Right ventricle myocardium inferior (tissue), 1 donor: ENCODE measurements at regions not wholly inside any gene's neighbourhood (a gene's known extent, or its start where the extent isn't known, plus 50 kb on each side); places are given as distances from the start of the nearest gene placed in this dataset.
"Not testable (repeated sequence)": the region's sequence is repeated elsewhere in the genome, so short reads cannot be mapped to it uniquely, and the experiment has no call there.

Experiments used
- ATAC-seq: fragments of 200-7000 bp; cut with Tn5 transposase; one replicate; pipeline ENCODE4 v1.9.1; 2020; ENCODE audit warnings: mild to moderate bottlenecking, moderate library complexity
- DNase-seq: peaks from one replicate; pipeline ENCODE4 v3.0.0; 2021; ENCODE audit errors: missing footprints
- intact Hi-C: fragments of 100-400 bp; cut with DNase I; formaldehyde crosslinking; loops from one replicate; pipeline ENCODE4 v1.11.0; 2022
- donor health status: DM: no; HTN: yes; CAD: no; lungs with severe emphysema.

GRCh38 chr7:91690541-91691070, 189.9 kb downstream of the MTERF1 start:
- intact Hi-C loops, result no loop called here
- DNase-seq (no peak), ATAC-seq (no peak)

GRCh38 chr7:91691865-91692264, 188.6 kb downstream of the MTERF1 start:
- ATAC-seq (no peak), DNase-seq (no peak)
- intact Hi-C loops, result no loop called here

DNA sequence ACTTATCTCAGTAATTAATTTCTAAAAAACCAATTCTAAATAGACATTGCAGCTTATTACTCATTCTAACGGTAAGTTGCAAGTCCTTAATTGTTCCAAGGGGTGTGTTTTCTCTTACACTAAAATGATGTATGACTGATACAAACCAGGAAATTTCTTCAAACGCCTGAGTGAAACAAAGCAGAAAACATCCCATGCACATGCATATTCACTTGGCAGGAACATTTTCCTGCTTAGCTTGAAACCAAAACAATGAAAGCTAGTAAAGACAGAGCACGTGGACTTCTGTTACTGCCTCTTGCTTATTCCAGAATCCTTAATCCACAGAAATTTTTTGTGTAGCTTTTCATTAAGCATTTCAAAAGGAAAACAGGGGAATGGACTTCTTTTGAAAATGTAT, 187.7 kb downstream of the MTERF1 start:
- intact Hi-C loops, result no loop called here
- no peak for ATAC-seq
- no peak for DNase-seq

GRCh38 chr7:91694351-91694841, 186.1 kb downstream of the MTERF1 start:
- ATAC-seq, result no peak
- intact Hi-C loops, result no loop called here
- no peak for DNase-seq

DNA sequence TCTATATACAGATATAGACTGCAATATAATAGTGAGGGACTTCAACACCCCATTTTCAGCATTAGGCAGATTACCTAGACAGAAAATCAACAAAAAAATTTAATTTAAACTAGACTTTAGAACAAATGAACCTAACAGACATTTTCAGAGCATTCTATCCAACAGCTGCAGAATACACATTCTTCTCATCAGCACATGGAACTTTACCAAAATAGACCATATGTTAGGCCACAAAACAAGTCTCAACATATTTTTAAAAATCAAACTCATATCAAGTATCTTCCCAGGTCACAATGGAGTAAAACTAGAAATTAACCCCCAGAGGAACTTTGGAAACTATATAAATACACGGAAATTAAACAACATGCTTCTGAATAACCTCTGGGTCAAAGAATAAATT, 169.6 kb downstream of the MTERF1 start:
- no peak for DNase-seq
- intact Hi-C loops, result no loop called here
- ATAC-seq, result no peak

GRCh38 chr7:91713669-91714068, 166.8 kb downstream of the MTERF1 start:
- intact Hi-C loops, result no loop called here
- ATAC-seq (no peak), DNase-seq (no peak)

DNA sequence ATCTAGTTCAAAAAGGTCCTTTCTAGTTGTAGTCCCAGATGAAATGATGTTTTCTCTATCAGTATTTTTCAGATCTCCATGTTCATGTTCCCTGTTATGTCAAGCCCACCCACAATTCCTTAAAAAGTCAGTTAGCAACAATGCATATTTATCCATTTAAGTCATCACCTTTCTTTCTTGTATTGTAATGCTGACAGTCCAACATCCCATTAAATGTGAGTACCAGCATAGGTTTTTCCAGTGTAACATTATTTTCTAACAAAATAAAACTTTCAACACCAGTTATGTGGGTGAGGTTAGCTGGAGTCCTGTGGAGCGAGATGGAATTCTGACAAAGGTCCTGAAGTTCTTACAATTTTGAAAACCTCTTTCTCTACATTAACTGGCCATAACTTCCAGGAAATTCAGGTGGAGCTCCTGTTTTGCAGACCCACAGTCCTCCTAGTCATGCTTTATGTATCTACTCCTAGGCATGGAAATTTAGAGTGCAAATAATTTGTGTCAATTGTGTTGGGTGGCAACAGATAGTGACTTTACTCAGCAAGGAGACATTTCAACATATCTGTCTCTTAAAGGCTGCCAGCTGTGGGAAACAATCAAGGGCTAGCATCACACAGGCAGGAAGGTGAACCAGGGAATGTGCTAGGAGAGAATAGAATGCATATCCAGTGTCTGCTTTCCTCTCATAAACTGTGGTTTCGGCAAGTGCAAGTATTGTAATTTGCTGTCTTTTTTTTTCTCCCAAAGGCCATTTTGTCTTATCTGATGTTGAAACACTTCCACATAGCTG, 162.6 kb downstream of the MTERF1 start:
- intact Hi-C loops, result no loop called here
- no peak for ATAC-seq
- no peak for DNase-seq

GRCh38 chr7:91719008-91719407, 161.5 kb downstream of the MTERF1 start:
- ATAC-seq (no peak), DNase-seq (no peak)
- intact Hi-C loops, result no loop called here

DNA sequence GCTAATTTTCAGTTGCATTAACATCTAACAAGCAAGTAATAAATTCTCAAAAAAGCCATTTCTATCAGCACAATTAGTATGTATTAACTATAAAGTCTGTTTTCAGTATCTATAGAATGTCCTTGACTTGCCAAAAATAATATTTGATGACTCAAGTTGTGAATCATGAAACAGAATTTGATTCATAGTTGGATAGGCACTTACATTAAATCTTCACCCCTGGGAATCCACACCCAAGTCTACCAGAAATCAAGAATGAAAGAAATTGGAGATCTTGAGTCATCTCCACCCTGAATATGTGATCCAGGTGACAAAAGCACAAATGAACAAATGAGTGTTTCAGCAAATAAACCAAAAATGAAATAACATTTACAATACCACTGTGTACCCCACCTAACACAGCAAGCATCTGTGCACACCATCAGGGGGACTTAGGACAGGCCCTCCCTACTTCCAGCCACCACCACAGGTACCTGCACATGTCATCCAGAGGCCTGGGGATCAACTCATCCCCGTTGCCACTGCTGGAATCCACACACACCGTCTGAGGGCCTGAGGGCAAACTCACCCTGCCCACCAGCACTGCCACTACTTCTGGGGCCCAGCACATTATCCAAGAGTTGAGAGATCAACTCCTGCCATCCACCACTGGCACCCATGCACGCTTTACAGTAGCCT, 160.1 kb downstream of the MTERF1 start:
- DNase-seq, result no peak
- intact Hi-C loops, result no loop called here
- no peak for ATAC-seq

- ATAC-seq, result no peak
- no peak for DNase-seq
- intact Hi-C loops, result no loop called here
Observed at GRCh38 chr7:91722831-91723230, 157.7 kb downstream of the MTERF1 start.

- intact Hi-C loops, DNase-seq, ATAC-seq: not testable (repeated sequence)
Observed at GRCh38 chr7:91729046-91729445, 151.5 kb downstream of the MTERF1 start.

GRCh38 chr7:91731976-91732375, 148.5 kb downstream of the MTERF1 start:
- DNase-seq (no peak), ATAC-seq (no peak)
- intact Hi-C loops, result no loop called here

DNA sequence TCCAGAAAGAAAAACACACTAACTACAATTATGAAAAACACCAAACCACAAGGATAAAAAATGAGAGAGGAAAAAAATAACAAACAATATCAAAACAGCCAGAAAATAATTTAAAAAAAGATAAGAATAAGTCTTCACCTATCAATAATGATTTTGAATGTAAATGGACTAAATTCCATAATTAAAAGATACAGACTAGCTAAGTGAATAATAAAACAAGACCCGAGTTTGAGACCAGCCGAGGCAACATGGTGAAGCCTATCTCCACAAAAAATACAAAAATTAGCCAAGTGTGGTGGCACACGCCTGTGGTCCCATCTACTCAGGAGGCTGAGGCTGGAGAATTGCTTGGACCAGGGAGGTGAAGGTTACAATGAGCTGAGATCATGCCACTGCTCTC, 131.1 kb downstream of the MTERF1 start:
- ATAC-seq (no peak), DNase-seq (no peak)
- intact Hi-C loops, result no loop called here

DNA sequence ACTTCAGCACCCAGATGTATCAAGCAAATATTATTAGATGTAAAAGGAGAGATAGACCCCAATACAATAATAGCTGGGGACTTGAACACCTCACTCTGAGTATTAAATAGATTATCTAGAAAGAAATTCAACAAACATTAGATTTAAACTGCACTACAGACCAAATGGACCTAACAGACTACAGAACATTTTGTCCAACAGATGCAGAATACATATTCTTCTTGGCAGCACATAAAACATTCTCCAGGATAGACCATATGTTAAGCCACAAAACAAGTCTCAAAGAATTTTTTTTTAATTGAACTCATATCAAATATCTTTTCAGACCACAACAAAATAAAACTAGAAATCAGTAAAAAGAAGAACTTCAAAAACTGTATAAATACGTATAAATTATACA, 130.4 kb downstream of the MTERF1 start:
- no peak for ATAC-seq
- no peak for DNase-seq
- intact Hi-C loops, result no loop called here

DNA sequence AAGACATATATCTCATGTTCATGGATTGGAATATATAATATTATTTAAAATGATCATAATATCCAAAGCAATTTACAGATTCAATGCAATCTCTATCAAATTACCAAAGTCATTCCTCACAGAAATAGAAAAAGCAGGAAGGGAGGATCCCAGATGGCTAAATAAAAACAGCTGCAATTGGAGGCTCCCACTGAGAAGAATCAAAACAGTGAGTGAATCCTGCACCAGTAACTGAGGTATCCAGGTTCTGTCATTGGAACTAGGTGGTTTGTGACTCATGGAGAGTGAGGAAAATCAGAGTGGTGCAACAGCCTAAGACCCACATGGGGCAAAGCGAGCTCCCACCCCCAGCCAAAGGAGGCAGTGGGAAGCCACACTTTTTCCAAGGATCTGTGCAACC, 128.4 kb downstream of the MTERF1 start:
- ATAC-seq, result no peak
- intact Hi-C loops, result no loop called here
- DNase-seq, result no peak

DNA sequence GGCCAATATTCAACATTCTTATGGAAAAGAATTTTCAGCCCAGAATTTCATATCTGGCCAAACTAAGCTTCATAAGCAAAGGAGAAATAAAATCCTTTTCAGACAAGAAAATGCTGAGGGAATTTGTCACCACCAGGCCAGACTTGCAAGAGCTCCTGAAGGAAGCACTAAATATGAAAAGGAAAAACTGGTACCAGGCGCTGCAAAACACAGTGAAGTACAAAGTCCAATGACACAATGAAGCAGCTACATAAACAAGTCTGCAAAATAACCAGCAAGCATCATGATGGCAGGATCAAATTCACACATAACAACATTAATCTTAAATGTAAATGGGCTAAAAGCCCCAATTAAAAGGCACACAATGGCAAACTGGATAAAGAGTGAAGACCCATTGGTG, 126.2 kb downstream of the MTERF1 start:
- ATAC-seq, intact Hi-C loops: not testable (repeated sequence)

GRCh38 chr7:91755121-91755520, 125.4 kb downstream of the MTERF1 start:
- DNase-seq, intact Hi-C loops, ATAC-seq: not testable (repeated sequence)

More for the DNA sequence above, 126.2 kb downstream of the MTERF1 start:
- DNase-seq, result not testable (repeated sequence)

DNA sequence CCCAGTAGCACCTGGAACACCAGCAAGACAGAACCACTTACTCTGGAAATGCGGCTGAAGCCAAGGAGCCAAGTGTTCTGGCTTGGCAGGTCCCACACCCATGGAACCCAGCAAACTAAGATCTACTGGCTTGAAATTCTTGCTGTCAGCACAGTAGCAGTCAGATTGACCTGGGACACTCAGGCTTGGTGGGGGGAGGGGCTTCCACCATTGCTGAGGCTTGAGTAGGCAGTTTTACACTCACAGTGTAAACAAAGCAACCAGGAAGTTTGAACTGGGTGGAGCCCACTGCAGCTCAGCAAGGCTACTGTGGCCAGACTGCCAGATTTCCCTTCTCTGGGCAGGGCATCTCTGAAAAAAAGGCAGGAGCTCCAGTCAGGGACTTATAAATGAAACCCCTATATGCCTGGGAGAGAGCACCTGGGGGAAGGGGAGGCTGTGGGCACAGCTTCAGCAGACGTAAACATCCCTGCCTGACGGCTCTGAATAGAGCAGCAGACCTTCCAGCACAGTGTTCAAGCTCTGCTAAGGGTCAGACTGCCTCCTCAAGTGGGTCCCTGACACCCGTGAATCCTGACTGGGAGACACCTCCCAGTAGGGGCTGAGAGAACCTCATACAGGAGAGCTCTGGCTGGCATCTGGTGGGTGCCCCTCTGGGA, 121.2 kb downstream of the MTERF1 start:
- ATAC-seq (no peak), DNase-seq (no peak)
- intact Hi-C loops, result no loop called here

GRCh38 chr7:91767820-91768219, 112.7 kb downstream of the MTERF1 start:
- no peak for ATAC-seq
- intact Hi-C loops, result no loop called here
- DNase-seq, result no peak

DNA sequence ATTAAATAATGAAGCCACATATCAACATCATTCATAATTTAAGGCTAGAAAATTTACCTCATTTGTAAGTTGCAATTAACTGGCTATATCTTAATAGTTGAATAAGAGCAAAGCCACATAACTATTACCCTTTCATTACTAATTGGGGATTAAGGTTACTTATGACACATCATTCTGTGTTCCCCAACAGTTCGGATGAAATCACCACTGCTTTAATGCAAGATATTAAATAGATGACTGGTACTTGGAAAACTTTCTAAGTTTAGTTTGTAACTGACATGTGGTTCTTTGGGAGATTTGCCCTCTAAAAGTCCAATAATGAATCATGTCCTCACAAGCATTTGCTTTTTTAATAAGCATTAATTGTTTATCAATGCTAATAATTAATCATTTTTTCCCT, 109.1 kb downstream of the MTERF1 start:
- ATAC-seq (no peak), DNase-seq (no peak)
- intact Hi-C loops, result no loop called here
